Activated B cell treated with CpG ODN at 0.5 μM for 24 hours (primary cell): ENCODE measurements at regions not wholly inside any gene's neighbourhood (a gene's known extent, or its start where the extent isn't known, plus 50 kb on each side); places are given as distances from the start of the nearest gene placed in this dataset.

Experiments
- ATAC-seq: fragments of 200-7000 bp; cut with Tn5 transposase; one replicate; pipeline ENCODE4 v1.10.0; 2021; ENCODE audit warnings: low read depth, mild to moderate bottlenecking, moderate library complexity
- CTCF ChIA-PET: fragments of 350-600 bp; sonication (Branson Sonifier 250); formaldehyde crosslinking; loops from one replicate; lab custom pipeline; 2021; ENCODE audit warnings: antibody characterized with exemption; lab: Charles Lee
- POLR2A ChIA-PET: fragments of 350-600 bp; sonication (Branson Sonifier 250); formaldehyde crosslinking; loops from one replicate; lab custom pipeline; 2021; ENCODE audit warnings: antibody characterized with exemption; lab: Charles Lee
- DNase-seq: peaks from one replicate; pipeline ENCODE4 v3.0.0; 2022
- H3K27ac Mint-ChIP-seq: one replicate; pipeline ENCODE4 v1.8.0; 2020; ENCODE audit warnings: mixed read lengths
- H3K27me3 Mint-ChIP-seq: one replicate; pipeline ENCODE4 v1.8.0; 2021; ENCODE audit warnings: mixed read lengths
- H3K36me3 Mint-ChIP-seq: one replicate; pipeline ENCODE4 v1.8.0; 2021; ENCODE audit warnings: low read depth, mixed read lengths
- H3K4me1 Mint-ChIP-seq: one replicate; pipeline ENCODE4 v1.8.0; 2021; ENCODE audit warnings: mixed read lengths
- H3K4me3 Mint-ChIP-seq: one replicate; pipeline ENCODE4 v1.8.0; 2020; ENCODE audit warnings: mild to moderate bottlenecking, mixed read lengths
- H3K9me3 Mint-ChIP-seq: one replicate; pipeline ENCODE4 v1.8.0; 2020; ENCODE audit warnings: mixed read lengths
- CTCF ChIP-seq: fragments of 200-600 bp; IDR thresholded peaks from one replicate; pipeline ENCODE4 v1.8.0; 2022; ENCODE audit warnings: antibody characterized with exemption, mild to moderate bottlenecking
- intact Hi-C: fragments of 100-400 bp; cut with micrococcal nuclease; formaldehyde crosslinking; loops from one replicate; pipeline ENCODE4 v1.15.1; 2024

GRCh38 chr18:11517704-11518103 lies 91.7 kb upstream of the SLC35G4 start:
- Mint-ChIP-seq H3K4me1 (no peaks in the 10 kb centered on the region), H3K9me3 (no peaks in the 10 kb centered on the region), H3K27me3 (peaks cover 1% of the 10 kb centered on the region), H3K27ac (no peak overlapping the region), H3K4me3 (no peak overlapping the region), H3K36me3 (no peaks in the 10 kb centered on the region)
- intact Hi-C loops: no loop called here
- ATAC-seq (no peak), DNase-seq (no peak)
- POLR2A ChIA-PET: no interaction called here
- CTCF ChIA-PET: no interaction called here
- no peak for TF ChIP-seq CTCF

GRCh38 chr18:11516751-11517503 lies 92.5 kb upstream of the SLC35G4 start:
- ATAC-seq: no peak
- no peak overlapping the region for H3K4me3 Mint-ChIP-seq
- peaks cover 1% of the 10 kb centered on the region for H3K27me3 Mint-ChIP-seq
- H3K36me3 Mint-ChIP-seq: no peaks in the 10 kb centered on the region
- no peaks in the 10 kb centered on the region for H3K9me3 Mint-ChIP-seq
- CTCF ChIA-PET: no interaction called here
- DNase-seq: no peak
- H3K27ac Mint-ChIP-seq: no peak overlapping the region
- TF ChIP-seq CTCF: no peak
- POLR2A ChIA-PET: no interaction called here
- peaks cover 2% of the 10 kb centered on the region for H3K4me1 Mint-ChIP-seq
- intact Hi-C loops: no loop called here

- no peak overlapping the region for H3K27ac Mint-ChIP-seq
- DNase-seq (no peak), ATAC-seq (no peak)
- H3K36me3 Mint-ChIP-seq: no peaks in the 10 kb centered on the region
- ChIA-PET POLR2A (no interaction called here), CTCF (no interaction called here)
- H3K9me3 Mint-ChIP-seq: no peaks in the 10 kb centered on the region
- no peak overlapping the region for H3K4me3 Mint-ChIP-seq
- no peak for TF ChIP-seq CTCF
- H3K4me1 Mint-ChIP-seq: peaks cover 9% of the 10 kb centered on the region
- intact Hi-C loops: no loop called here
- H3K27me3 Mint-ChIP-seq: no peaks in the 10 kb centered on the region
Observed at GRCh38 chr18:11514267-11514666, 95.1 kb upstream of the SLC35G4 start.

GRCh38 chr18:11512096-11513025 lies 97.0 kb upstream of the SLC35G4 start:
- DNase-seq (no peak), ATAC-seq (no peak)
- no peak for TF ChIP-seq CTCF
- ChIA-PET POLR2A (interaction anchor here (0.5 kb wide), 1 partner anchor 87 kb away, joined by 4 read pairs; no protein-coding TSS in a partner anchor), CTCF (no interaction called here)
- intact Hi-C loops: no loop called here
- no peaks in the 10 kb centered on the region for H3K9me3 Mint-ChIP-seq
- H3K4me1 Mint-ChIP-seq: peaks cover 10% of the 10 kb centered on the region
- H3K27me3 Mint-ChIP-seq: no peaks in the 10 kb centered on the region
- no peak overlapping the region for H3K27ac Mint-ChIP-seq
- H3K4me3 Mint-ChIP-seq: no peak overlapping the region
- H3K36me3 Mint-ChIP-seq: no peaks in the 10 kb centered on the region
